Right lobe of liver (tissue), 6 donors: ENCODE measurements at regions not wholly inside any gene's neighbourhood (a gene's known extent, or its start where the extent isn't known, plus 50 kb on each side); places are given as distances from the start of the nearest gene placed in this dataset.

ENCODE experiments used
- ATAC-seq, 4 donors: fragments of 200-7000 bp; cut with Tn5 transposase; one replicate each; pipeline ENCODE4 v1.9.1; 2020; ENCODE audit warnings: mild to moderate bottlenecking in 4 of 4, moderate library complexity in 4 of 4
- DNase-seq, 3 donors: peaks; one replicate each; pipeline ENCODE4 v3.0.0-alpha.2; 2020
- H3K27ac ChIP-seq, 3 donors: fragments of 200-600 bp; one replicate each; pipeline ENCODE4 v1.8.0; 2022
- H3K27me3 ChIP-seq, 2 donors: fragments of 200-600 bp; one replicate each; pipeline ENCODE4 v1.8.0; 2022
- H3K36me3 ChIP-seq, 4 donors: fragments of 200-600 bp; sonication (generic) in 1 of 4; one replicate each; pipeline versions ENCODE4 v1.5.1 to v1.8.0; 2017 to 2022; ENCODE audit warnings: control low read depth in 1 of 4
- H3K4me1 ChIP-seq, 4 donors: fragments of 200-600 bp; sonication (generic) in 1 of 4; one replicate each; pipeline versions ENCODE4 v1.5.1 to v1.8.0; 2017 to 2022; ENCODE audit warnings: control low read depth in 1 of 4
- H3K4me3 ChIP-seq, 3 donors: fragments of 200-600 bp; one replicate each; pipeline ENCODE4 v1.8.0; 2022
- H3K9me3 ChIP-seq, 4 donors: fragments of 200-600 bp; sonication (generic) in 1 of 4; one replicate each; pipeline versions ENCODE4 v1.5.1 to v1.8.0; 2017 to 2022; ENCODE audit warnings: control low read depth in 1 of 4
- POLR2A ChIP-seq: fragments of 450-650 bp; IDR thresholded peaks from one replicate; pipeline ENCODE4 v1.6.1; 2017; ENCODE audit warnings: antibody characterized with exemption, mild to moderate bottlenecking
- WGBS: methylation state at CpG from one replicate; pipeline ENCODE4 v1.1.6; 2018; ENCODE audit warnings: low coverage, low lambda C conversion rate; ENCODE audit not compliant: insufficient coverage; ENCODE audit errors: missing lambda C conversion rate; 5-methylcytosine and 5-hydroxymethylcytosine counted together
- intact Hi-C, 2 donors: fragments of 100-400 bp; cut with DNase I; formaldehyde crosslinking; loops; one replicate each; pipeline versions ENCODE4 v1.11.2 to v1.14.1; 2022
- TF ChIP-seq, protein P1 (sequence below), 4 donors: fragments of 200-600 bp in 3 of 4; fragments of 450-650 bp in 1 of 4; IDR thresholded peaks; one replicate each; pipeline versions ENCODE4 v1.5.1 to v1.8.0; 2016 to 2022; ENCODE audit warnings: antibody characterized with exemption in 4 of 4, mild to moderate bottlenecking in 2 of 4
- donor health status: DM: no; HTN: yes; CAD: no.
- donor health status: DM: no; HTN: no; CAD: no.
- donor health status: DM: no; HTN: no; CAD: no.
- donor health status: DM: no; HTN: yes; CAD: no.
- donor health status: DM: no; HTN: yes; CAD: no.

DNA sequence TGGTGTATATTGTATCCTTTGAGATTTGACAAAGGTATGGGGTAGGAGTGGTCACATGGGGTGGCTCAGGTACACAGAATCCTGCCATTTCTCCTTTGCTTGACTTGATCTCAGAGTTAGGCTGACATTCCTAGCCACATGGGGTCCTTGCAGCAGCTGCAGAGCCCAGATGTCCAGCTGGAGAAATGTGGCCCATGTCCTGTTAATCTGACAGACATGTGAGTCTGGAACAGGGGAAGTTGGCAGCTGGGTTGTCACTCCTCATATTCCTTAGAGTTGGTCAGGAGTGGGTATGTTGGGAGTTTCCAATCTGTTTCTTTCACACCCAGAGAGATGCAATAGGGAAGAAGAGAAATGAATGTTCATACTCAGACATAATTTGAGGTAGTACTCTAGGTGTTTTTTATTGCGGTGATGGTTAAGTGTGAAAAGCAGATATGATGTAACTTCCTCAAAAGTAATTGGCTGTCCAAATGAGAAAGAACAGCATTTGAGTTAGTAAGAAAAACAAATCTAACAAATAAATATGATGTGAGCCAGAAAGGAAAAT lies 402.6 kb upstream of the MEIS1 start:
- WGBS, result 56% methylated on average over 1 of the region's 1 CpG
- Histone ChIP-seq H3K27me3 (no peaks in the 10 kb centered on the region), H3K4me3 (no peak overlapping the region), H3K9me3 (no peaks in the 10 kb centered on the region), H3K36me3 (no peaks in the 10 kb centered on the region), H3K4me1 (no peaks in the 10 kb centered on the region), H3K27ac (no peak overlapping the region)
- intact Hi-C loops, result no loop called here
- ATAC-seq (no peak), DNase-seq (no peak)
- TF ChIP-seq, protein P1, sequence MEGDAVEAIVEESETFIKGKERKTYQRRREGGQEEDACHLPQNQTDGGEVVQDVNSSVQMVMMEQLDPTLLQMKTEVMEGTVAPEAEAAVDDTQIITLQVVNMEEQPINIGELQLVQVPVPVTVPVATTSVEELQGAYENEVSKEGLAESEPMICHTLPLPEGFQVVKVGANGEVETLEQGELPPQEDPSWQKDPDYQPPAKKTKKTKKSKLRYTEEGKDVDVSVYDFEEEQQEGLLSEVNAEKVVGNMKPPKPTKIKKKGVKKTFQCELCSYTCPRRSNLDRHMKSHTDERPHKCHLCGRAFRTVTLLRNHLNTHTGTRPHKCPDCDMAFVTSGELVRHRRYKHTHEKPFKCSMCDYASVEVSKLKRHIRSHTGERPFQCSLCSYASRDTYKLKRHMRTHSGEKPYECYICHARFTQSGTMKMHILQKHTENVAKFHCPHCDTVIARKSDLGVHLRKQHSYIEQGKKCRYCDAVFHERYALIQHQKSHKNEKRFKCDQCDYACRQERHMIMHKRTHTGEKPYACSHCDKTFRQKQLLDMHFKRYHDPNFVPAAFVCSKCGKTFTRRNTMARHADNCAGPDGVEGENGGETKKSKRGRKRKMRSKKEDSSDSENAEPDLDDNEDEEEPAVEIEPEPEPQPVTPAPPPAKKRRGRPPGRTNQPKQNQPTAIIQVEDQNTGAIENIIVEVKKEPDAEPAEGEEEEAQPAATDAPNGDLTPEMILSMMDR (IDR thresholded peaks at IDR 0.05), result no peak
- no peak for TF ChIP-seq POLR2A

DNA sequence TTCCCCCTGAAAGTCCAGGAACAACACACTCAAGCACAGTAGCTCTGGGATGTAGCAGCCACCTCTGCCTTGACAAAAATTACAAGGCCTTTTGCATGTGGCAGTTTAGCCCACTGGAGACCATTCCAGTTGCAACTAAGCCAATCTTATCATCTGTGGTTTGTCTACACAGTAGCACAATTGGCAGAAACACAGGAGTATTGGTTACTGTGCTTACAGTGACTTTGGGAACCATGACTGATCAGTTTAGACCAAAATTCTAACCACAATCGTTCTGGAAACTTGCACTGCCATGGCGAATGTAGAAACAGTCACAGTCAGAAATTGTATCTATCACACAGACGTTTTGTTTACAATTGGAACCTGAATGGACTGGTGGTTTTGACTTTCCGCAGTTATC lies 403.7 kb upstream of the MEIS1 start:
- Histone ChIP-seq H3K9me3 (no peaks in the 10 kb centered on the region), H3K4me3 (no peak overlapping the region), H3K36me3 (no peaks in the 10 kb centered on the region), H3K4me1 (no peaks in the 10 kb centered on the region), H3K27me3 (no peaks in the 10 kb centered on the region), H3K27ac (no peak overlapping the region)
- intact Hi-C loops, result no loop called here
- WGBS, result 76% methylated on average over 4 of the region's 4 CpGs
- ATAC-seq, result no peak
- no peak for DNase-seq
- TF ChIP-seq, protein P1 (IDR thresholded peaks at IDR 0.05), result no peak
- no peak for TF ChIP-seq POLR2A

DNA sequence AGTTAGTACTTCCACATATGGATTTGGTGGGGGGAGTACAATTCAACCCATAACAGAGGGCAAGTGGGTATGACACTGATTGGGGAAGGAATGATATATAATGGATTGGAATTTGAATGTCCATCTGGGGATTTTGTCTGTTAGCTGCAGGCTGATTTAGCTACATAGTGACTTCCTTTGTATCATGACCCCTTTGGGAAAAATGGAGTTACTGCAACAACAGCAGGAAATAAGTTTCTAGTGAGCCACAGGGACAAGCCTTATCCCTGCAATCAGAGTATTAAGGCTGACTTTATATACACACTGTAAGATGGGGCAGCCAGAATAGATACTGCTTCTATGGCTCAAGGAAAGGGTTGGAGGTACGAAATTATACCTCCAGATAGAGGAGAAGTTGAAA lies 404.4 kb upstream of the MEIS1 start:
- H3K27ac ChIP-seq, result no peak overlapping the region
- H3K27me3 ChIP-seq, result no peaks in the 10 kb centered on the region
- no peaks in the 10 kb centered on the region for H3K9me3 ChIP-seq
- H3K4me1 ChIP-seq, result no peaks in the 10 kb centered on the region
- 44% methylated on average over 1 of the region's 1 CpG for WGBS
- TF ChIP-seq, protein P1 (IDR thresholded peaks at IDR 0.05), result peak in 2 of 4 donors; percentile 14 to 16
- TF ChIP-seq POLR2A, result no peak
- DNase-seq (no peak), ATAC-seq (no peak)
- intact Hi-C loops, result no loop called here
- H3K36me3 ChIP-seq, result no peaks in the 10 kb centered on the region
- H3K4me3 ChIP-seq, result no peak overlapping the region

DNA sequence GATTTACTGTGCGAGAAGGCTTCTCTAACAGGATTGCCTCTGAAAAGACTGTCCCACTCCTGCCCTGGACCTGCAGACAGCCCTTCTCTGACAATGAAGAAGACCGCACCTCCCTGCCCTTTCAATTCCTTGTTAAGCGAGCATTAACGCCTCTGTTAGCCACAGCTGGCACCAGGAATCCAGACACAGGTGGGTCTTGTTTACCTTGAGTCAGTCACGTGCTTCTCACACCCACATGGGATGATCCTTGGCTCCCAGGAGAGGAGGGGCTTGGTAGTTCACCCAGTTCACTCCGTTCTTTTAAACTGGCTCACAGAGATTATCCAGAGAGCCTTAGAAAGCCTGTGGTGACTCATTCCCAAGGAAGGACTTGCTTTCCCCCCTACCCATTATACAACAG lies 410.5 kb upstream of the MEIS1 start:
- no peaks in the 10 kb centered on the region for H3K4me1 ChIP-seq
- TF ChIP-seq, protein P1 (IDR thresholded peaks at IDR 0.05), result no peak
- TF ChIP-seq POLR2A, result no peak
- H3K4me3 ChIP-seq, result no peak overlapping the region
- no peaks in the 10 kb centered on the region for H3K9me3 ChIP-seq
- no peak for ATAC-seq
- H3K27ac ChIP-seq, result no peak overlapping the region
- intact Hi-C loops, result no loop called here
- no peak for DNase-seq
- H3K36me3 ChIP-seq, result no peaks in the 10 kb centered on the region
- no peaks in the 10 kb centered on the region for H3K27me3 ChIP-seq
- WGBS, result 52% methylated on average over 5 of the region's 6 CpGs

DNA sequence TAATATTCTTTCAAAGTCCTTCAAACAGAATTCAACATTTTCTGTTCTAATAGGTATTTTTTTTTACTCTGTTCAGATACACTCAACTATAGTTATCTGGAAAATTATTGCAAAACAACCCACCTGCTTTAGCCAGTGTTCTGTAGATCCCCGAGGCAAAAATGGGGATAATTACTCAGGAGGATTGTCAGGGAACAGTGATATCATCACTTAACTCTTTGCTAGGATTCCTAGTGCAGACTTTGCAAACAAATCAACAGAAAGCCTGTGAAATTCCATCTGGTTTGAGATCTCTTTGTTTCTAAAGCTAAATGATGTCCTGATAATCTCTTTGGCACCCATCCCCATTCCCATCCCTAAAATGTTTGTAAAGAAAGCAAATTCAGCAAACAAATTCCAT lies 413.6 kb upstream of the MEIS1 start:
- no peak overlapping the region for H3K4me3 ChIP-seq
- no peaks in the 10 kb centered on the region for H3K36me3 ChIP-seq
- 23% methylated on average over 1 of the region's 1 CpG for WGBS
- no peaks in the 10 kb centered on the region for H3K9me3 ChIP-seq
- intact Hi-C loops, result no loop called here
- TF ChIP-seq, protein P1 (IDR thresholded peaks at IDR 0.05), result no peak
- TF ChIP-seq POLR2A, result no peak
- H3K27ac ChIP-seq, result no peak overlapping the region
- DNase-seq (no peak), ATAC-seq (no peak)
- H3K27me3 ChIP-seq, result no peaks in the 10 kb centered on the region
- no peaks in the 10 kb centered on the region for H3K4me1 ChIP-seq
